ENCODE measurements at regions not wholly inside any gene's neighbourhood (a gene's known extent, or its start where the extent isn't known, plus 50 kb on each side); places are given as distances from the start of the nearest gene placed in this dataset.

DNA sequence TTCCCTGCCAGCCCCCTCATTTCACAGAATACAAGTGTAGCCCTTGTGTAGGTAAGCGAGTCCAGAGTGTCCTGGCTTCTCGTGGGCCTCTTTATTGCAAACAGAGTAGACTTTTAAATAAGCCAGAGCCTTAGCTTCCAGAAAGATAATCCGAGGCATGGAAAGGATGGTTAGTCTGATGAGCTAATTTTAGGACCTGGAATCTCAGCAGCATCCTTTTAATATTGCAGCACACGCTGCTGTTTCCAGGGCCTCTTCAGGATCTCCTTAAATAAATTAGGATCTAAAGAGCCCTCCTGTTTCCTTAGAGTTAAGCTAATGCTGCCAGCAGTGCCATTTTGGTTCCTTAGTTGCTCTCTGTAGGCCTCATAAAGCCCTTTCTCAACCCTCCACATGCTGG is 99.2 kb downstream of the RFC3 start:
- TF ChIP-seq POLR2A (IDR thresholded peaks at IDR 0.05; ENCODE audit: borderline replicate concordance, extremely low read depth, insufficient read depth, insufficient read length) = no peak
- no peak for TF ChIP-seq POLR2AphosphoS5 (IDR thresholded peaks at IDR 0.05; ENCODE audit: low read depth, low read length)
- TF ChIP-seq CTCF (IDR thresholded peaks at IDR 0.05 in 2 of 3, conservative IDR thresholded peaks at IDR 0.05 in 1 of 3; ENCODE audit: borderline replicate concordance in 1 of 3, insufficient read depth in 1 of 3, low read depth in 2 of 3, low read length in 2 of 3) = no peak
